Common myeloid progenitor, CD34-positive (primary cell): ENCODE measurements at regions not wholly inside any gene's neighbourhood (a gene's known extent, or its start where the extent isn't known, plus 50 kb on each side); places are given as distances from the start of the nearest gene placed in this dataset.

Experiments used
- CTCF ChIA-PET: fragments of 350-600 bp; sonication (Branson Sonifier 250); formaldehyde crosslinking; loops from one replicate; lab custom pipeline; 2021; ENCODE audit warnings: antibody characterized with exemption; lab: Charles Lee
- POLR2A ChIA-PET: fragments of 350-600 bp; sonication (Branson Sonifier 250); formaldehyde crosslinking; loops from one replicate; lab custom pipeline; 2021; ENCODE audit warnings: antibody characterized with exemption; lab: Charles Lee
- DNase-seq, 3 donors: peaks; one replicate each; pipeline versions ENCODE4 v3.0.0 to v3.0.0-alpha.2; 2013
- H3K27ac ChIP-seq, 2 experiments: 1 replicate in 1 of 2; 2 replicates in 1 of 2; pipeline ENCODE4 v1.7.0; 2013; ENCODE audit warnings: inconsistent platforms in 2 of 2, low read length in 2 of 2, mild to moderate bottlenecking in 2 of 2, low read depth in 1 of 2, moderate library complexity in 1 of 2; ENCODE audit not compliant: severe bottlenecking in 2 of 2, insufficient read depth in 1 of 2, poor library complexity in 1 of 2
- H3K27me3 ChIP-seq, 5 experiments: replicated peaks in 2 of 5; 1 replicate in 3 of 5; 2 replicates in 2 of 5; pipeline versions ENCODE4 v1.6.1 to v1.7.0; 2013; ENCODE audit warnings: low read length in 4 of 5, mild to moderate bottlenecking in 2 of 5, moderate library complexity in 2 of 5, inconsistent platforms in 1 of 5; ENCODE audit not compliant: insufficient read depth in 5 of 5, control insufficient read depth in 4 of 5
- H3K36me3 ChIP-seq, 4 experiments: 1 replicate in 2 of 4; 2 replicates in 2 of 4; pipeline versions ENCODE4 v1.6.1 to v1.7.0; 2013; ENCODE audit warnings: low read length in 3 of 4, control low read depth in 1 of 4, mild to moderate bottlenecking in 1 of 4; ENCODE audit not compliant: control insufficient read depth in 4 of 4, insufficient read depth in 4 of 4
- H3K4me1 ChIP-seq, 4 experiments: 1 replicate in 3 of 4; 2 replicates in 1 of 4; pipeline versions ENCODE4 v1.6.1 to v1.7.1; 2013; ENCODE audit warnings: low read length in 3 of 4, mild to moderate bottlenecking in 3 of 4, control low read depth in 1 of 4, inconsistent platforms in 1 of 4, moderate library complexity in 1 of 4; ENCODE audit not compliant: control insufficient read depth in 4 of 4, insufficient read depth in 4 of 4; ENCODE audit errors: control extremely low read depth in 1 of 4
- H3K4me3 ChIP-seq, 7 experiments: 1 replicate in 4 of 7; 2 replicates in 3 of 7; pipeline versions ENCODE4 v1.5.1 to v1.7.0; 2013; ENCODE audit warnings: mild to moderate bottlenecking in 7 of 7, low read length in 6 of 7, moderate library complexity in 6 of 7, inconsistent platforms in 2 of 7, low read depth in 2 of 7, control low read depth in 1 of 7; ENCODE audit not compliant: insufficient read depth in 4 of 7, control insufficient read depth in 1 of 7; ENCODE audit errors: extremely low read depth in 1 of 7
- H3K9me3 ChIP-seq, 5 experiments: 1 replicate in 4 of 5; 2 replicates in 1 of 5; pipeline versions ENCODE4 v1.6.1 to v1.7.1; 2013; ENCODE audit warnings: low read length in 4 of 5, mild to moderate bottlenecking in 2 of 5, inconsistent platforms in 1 of 5, low read depth in 1 of 5, moderate library complexity in 1 of 5; ENCODE audit not compliant: control insufficient read depth in 4 of 5, insufficient read depth in 2 of 5; ENCODE audit errors: control extremely low read depth in 1 of 5
- WGBS: methylation state at CpG from one replicate; pipeline ENCODE4 v1.1.5; 2013; ENCODE audit not compliant: insufficient coverage; 5-methylcytosine and 5-hydroxymethylcytosine counted together

DNA sequence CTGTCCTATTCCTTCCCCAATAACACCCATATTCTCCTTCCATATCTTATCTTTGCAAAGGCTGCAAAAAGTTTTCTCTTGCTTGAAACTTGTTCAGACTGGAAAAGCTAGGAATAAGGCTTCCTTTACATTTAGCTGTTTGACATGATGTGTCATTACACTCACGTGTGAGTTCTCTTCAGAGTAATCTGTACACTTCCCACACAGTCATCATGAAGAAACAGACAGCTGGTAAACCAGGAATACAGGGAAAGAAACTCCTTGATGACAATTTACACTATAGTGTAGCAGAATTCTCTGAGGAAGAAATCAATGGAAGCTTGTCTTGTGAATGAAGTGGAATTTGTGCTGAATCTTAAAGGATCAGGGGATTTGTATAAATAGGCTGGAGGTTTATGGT lies 628.6 kb upstream of the CDH2 start:
- no CpG with 5 or more reads among the region's 1 CpG for WGBS

DNA sequence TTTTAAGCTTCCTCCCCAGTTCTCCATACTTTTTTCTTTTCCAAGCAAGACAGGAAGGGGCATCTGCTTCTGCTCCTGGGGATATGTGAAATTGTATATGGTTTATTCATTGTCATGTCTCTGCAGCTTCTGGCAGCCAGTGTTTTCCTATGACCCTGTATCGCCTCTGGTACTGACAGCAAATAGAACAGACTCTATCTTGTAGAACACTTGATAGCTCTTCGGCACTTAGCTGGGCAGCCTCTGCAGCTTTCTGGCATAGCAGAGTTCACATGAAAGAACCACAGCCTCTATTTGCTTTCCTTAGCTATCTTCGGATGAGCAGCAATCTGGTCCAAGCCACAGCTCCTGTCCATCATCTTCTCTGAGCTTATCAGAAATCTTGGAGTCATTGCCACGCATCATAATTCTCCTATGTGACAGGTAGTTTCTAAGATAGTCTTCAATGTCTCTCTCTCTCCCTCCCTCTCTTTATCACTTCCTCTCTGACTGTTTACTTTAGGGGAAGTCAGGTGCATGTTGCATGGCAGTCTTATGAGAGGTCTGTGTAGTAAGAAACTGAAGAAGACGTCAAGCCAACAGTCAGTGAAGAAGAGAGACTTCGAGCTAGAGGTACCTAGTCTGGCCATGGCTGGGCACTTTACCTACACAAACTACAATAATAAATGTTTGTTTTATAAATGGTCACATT lies 627.7 kb upstream of the CDH2 start:
- no peaks in the 10 kb centered on the region for H3K27me3 ChIP-seq
- H3K4me3 ChIP-seq = no peak overlapping the region
- POLR2A ChIA-PET = no interaction called here
- peaks cover 0 to 4% (median 0%) of the 10 kb centered on the region in 4 experiments for H3K4me1 ChIP-seq
- CTCF ChIA-PET = interaction anchor here (0.9 to 1.3 kb wide), 2 partner anchors 11 kb away, joined by 3 to 4 read pairs; no protein-coding TSS in a partner anchor
- DNase-seq = peak; percentile 11 to 78 (median 65)
- H3K9me3 ChIP-seq = peaks cover 2 to 10% (median 4%) of the 10 kb centered on the region in 5 experiments
- H3K36me3 ChIP-seq = no peaks in the 10 kb centered on the region
- WGBS = 64% methylated on average over 4 of the region's 6 CpGs
- no peak overlapping the region for H3K27ac ChIP-seq

More for the DNA sequence above, 628.6 kb upstream of the CDH2 start:
- ChIA-PET CTCF (interaction anchor here (0.6 to 1.3 kb wide), 2 partner anchors 10 to 1301 kb away, joined by 3 to 4 read pairs; no protein-coding TSS in a partner anchor), POLR2A (no interaction called here)
- H3K9me3 ChIP-seq = peaks cover 2 to 10% (median 4%) of the 10 kb centered on the region in 5 experiments
- peaks cover 0 to 4% (median 0%) of the 10 kb centered on the region in 4 experiments for H3K4me1 ChIP-seq
- H3K27ac ChIP-seq = no peak overlapping the region
- no peak overlapping the region for H3K4me3 ChIP-seq
- DNase-seq = no peak
- no peaks in the 10 kb centered on the region for H3K36me3 ChIP-seq
- H3K27me3 ChIP-seq = no peaks in the 10 kb centered on the region

DNA sequence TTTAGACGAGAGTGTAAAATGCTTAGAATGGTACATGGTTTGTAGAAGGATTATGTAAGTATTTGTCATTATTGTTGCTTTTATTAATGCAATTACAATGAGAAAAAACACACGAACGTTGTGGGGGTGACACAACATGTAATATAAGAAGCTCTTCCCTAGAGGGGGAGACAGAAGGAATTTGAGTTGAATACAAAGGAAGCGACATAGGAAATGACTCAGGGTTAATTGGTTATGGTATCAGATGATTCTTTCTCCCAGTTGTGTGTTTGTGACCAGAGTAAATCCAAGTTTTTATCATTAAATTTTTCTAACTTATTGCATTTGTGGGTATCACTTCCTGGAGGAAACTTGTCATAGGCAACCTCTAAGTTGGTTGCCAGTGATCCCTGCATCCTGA lies 625.6 kb upstream of the CDH2 start:
- H3K27ac ChIP-seq = no peak overlapping the region
- no peaks in the 10 kb centered on the region for H3K27me3 ChIP-seq
- DNase-seq = peak in 1 of 3 donors; percentile 11
- peaks cover 0 to 2% (median 0%) of the 10 kb centered on the region in 5 experiments for H3K9me3 ChIP-seq
- POLR2A ChIA-PET = no interaction called here
- H3K36me3 ChIP-seq = no peaks in the 10 kb centered on the region
- CTCF ChIA-PET = no interaction called here
- peaks cover 0 to 4% (median 0%) of the 10 kb centered on the region in 4 experiments for H3K4me1 ChIP-seq
- no peak overlapping the region for H3K4me3 ChIP-seq
- WGBS = 62% methylated on average over 3 of the region's 4 CpGs

DNA sequence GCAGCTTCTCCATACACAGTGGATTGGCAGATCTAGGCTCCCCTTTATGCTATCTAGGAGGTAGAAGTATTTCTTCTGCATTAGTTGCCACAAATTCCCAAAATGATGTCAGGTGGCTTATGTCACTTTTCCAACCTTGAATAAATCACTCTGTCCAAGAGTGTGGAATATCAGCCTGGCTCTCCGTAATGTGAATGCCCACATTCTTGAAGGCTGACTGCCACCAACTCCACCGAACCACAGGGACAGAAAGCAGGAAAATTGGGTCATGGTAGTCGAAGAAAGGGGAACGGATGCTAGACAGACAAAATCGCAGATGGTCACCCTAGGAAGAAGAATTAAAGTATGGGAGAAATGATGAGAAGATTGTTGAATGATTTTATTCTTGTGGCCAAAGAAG lies 624.9 kb upstream of the CDH2 start:
- no peaks in the 10 kb centered on the region for H3K36me3 ChIP-seq
- ChIA-PET CTCF (no interaction called here), POLR2A (no interaction called here)
- no peak overlapping the region for H3K4me3 ChIP-seq
- 100% methylated on average over 5 of the region's 5 CpGs for WGBS
- no peak overlapping the region for H3K27ac ChIP-seq
- H3K27me3 ChIP-seq = no peaks in the 10 kb centered on the region
- DNase-seq = no peak
- peaks cover 0 to 4% (median 0%) of the 10 kb centered on the region in 4 experiments for H3K4me1 ChIP-seq
- H3K9me3 ChIP-seq = no peaks in the 10 kb centered on the region

DNA sequence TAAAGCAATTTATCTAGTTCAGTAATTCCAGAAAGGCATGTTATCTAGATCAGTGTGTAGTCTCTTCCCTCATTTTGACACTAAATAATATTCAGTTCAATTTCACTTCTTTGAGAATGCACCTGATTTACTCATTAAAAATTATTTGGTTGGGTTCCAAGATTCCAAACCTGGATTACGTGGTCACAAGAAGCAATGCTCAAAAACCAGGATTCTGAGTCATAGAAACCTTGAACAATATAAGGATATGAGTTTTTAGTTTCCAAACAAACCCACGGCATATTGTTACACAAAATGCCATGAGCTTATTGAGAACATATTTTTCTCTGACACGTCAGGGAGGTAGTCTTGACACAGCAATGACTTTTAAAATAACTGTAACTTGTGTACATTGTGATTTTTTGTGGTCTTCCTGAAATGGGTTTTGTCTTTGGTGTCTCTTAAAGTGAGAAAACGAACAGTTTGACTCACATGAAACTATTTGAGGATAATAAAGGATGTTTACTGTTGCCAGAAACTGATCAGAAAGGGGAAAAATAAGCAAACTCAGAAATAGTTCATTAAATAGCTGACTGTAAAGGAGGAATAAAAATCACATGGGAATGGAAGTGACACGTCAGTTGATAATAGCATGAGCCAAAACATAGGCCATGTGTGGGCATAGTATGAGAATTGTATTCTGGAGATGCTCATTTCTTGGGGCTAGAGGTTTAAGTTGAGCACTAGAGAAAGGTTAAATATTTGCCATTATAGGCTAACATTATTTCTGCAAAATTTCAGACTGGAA lies 617.7 kb upstream of the CDH2 start:
- 92% methylated on average over 5 of the region's 5 CpGs for WGBS
- Histone ChIP-seq H3K27ac (no peak overlapping the region), H3K4me3 (no peak overlapping the region), H3K4me1 (peaks cover 0 to 24% (median 5%) of the 10 kb centered on the region in 4 experiments), H3K36me3 (no peaks in the 10 kb centered on the region), H3K27me3 (no peaks in the 10 kb centered on the region), H3K9me3 (peaks cover 0 to 2% (median 0%) of the 10 kb centered on the region in 5 experiments)
- no peak for DNase-seq
- POLR2A ChIA-PET = no interaction called here
- CTCF ChIA-PET = interaction anchor here (1.6 kb wide), 1 partner anchor 10 kb away, joined by 3 read pairs; no protein-coding TSS in a partner anchor

DNA sequence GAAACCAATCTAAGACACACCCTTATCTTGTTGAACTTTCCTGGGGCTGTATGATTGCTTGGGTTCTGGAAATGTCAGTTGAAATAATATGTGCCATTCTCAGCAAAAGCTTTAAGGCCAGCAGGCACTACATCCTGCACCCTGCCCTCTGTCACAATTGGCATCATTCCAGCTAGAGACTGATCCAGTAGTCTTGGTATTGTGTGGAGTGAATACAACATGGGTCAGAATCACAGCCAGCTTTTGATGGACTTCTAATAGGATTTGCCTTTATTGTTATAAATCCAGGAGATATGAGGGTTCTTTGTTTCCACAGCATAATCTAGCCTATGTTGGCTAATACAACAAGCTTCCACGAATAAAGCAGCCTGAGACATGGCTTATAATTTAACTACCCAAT lies 617.0 kb upstream of the CDH2 start:
- ChIA-PET CTCF (interaction anchor here (1.6 kb wide), 1 partner anchor 11 kb away, joined by 3 read pairs; no protein-coding TSS in a partner anchor), POLR2A (no interaction called here)
- no peak overlapping the region for H3K4me3 ChIP-seq

More for the DNA sequence above, 617.0 kb upstream of the CDH2 start:
- WGBS = no CpG with 5 or more reads among the region's 1 CpG
- peaks cover 0 to 24% (median 5%) of the 10 kb centered on the region in 4 experiments for H3K4me1 ChIP-seq
- DNase-seq = no peak
- H3K9me3 ChIP-seq = peaks cover 0 to 2% (median 0%) of the 10 kb centered on the region in 5 experiments
- H3K27me3 ChIP-seq = no peaks in the 10 kb centered on the region
- H3K27ac ChIP-seq = no peak overlapping the region
- H3K36me3 ChIP-seq = no peaks in the 10 kb centered on the region
